Panc1 (cell line): ENCODE measurements at regions not wholly inside any gene's neighbourhood (a gene's known extent, or its start where the extent isn't known, plus 50 kb on each side); places are given as distances from the start of the nearest gene placed in this dataset.

Experiments
- CTCF ChIP-seq: fragments of 450-650 bp; IDR thresholded peaks from 2 replicates; pipeline ENCODE4 v1.5.1; 2017; ENCODE audit warnings: mild to moderate bottlenecking
- POLR2AphosphoS5 ChIP-seq: IDR thresholded peaks from 2 replicates; pipeline ENCODE4 v1.6.1; 2012; ENCODE audit warnings: mild to moderate bottlenecking, low read depth, low read length, moderate library complexity
- REST ChIP-seq, 2 experiments: IDR thresholded peaks; 2 replicates each; pipeline ENCODE4 v1.6.1; 2011 to 2012; ENCODE audit warnings: low read depth in 2 of 2, control low read depth in 1 of 2, low read length in 1 of 2, mild to moderate bottlenecking in 1 of 2, moderate library complexity in 1 of 2; ENCODE audit not compliant: insufficient read depth in 1 of 2
- TCF7L2 ChIP-seq: IDR thresholded peaks from 2 replicates; pipeline ENCODE4 v1.6.1; 2011; ENCODE audit warnings: mild to moderate bottlenecking, low read depth, low read length, inconsistent platforms

- TF ChIP-seq CTCF (no peak), TCF7L2 (no peak), REST (IDR thresholded peaks at IDR 0.05; ENCODE audit: insufficient read depth in 1 of 2, low read depth in 2 of 2, low read length in 1 of 2) (no peak), POLR2AphosphoS5 (no peak)
Measured at GRCh38 chr13:111610081-111610480, 289.6 kb downstream of the TEX29 start.
